Activated B cell treated with CpG ODN at 0.5 μM for 24 hours (primary cell): ENCODE measurements at regions not wholly inside any gene's neighbourhood (a gene's known extent, or its start where the extent isn't known, plus 50 kb on each side); places are given as distances from the start of the nearest gene placed in this dataset.

Experiments
- ATAC-seq: fragments of 200-7000 bp; cut with Tn5 transposase; one replicate; pipeline ENCODE4 v1.10.0; 2021; ENCODE audit warnings: low read depth, mild to moderate bottlenecking, moderate library complexity
- CTCF ChIA-PET: fragments of 350-600 bp; sonication (Branson Sonifier 250); formaldehyde crosslinking; loops from one replicate; lab custom pipeline; 2021; ENCODE audit warnings: antibody characterized with exemption; lab: Charles Lee
- POLR2A ChIA-PET: fragments of 350-600 bp; sonication (Branson Sonifier 250); formaldehyde crosslinking; loops from one replicate; lab custom pipeline; 2021; ENCODE audit warnings: antibody characterized with exemption; lab: Charles Lee
- DNase-seq: peaks from one replicate; pipeline ENCODE4 v3.0.0; 2022
- H3K27ac Mint-ChIP-seq: one replicate; pipeline ENCODE4 v1.8.0; 2020; ENCODE audit warnings: mixed read lengths
- H3K27me3 Mint-ChIP-seq: one replicate; pipeline ENCODE4 v1.8.0; 2021; ENCODE audit warnings: mixed read lengths
- H3K36me3 Mint-ChIP-seq: one replicate; pipeline ENCODE4 v1.8.0; 2021; ENCODE audit warnings: low read depth, mixed read lengths
- H3K4me1 Mint-ChIP-seq: one replicate; pipeline ENCODE4 v1.8.0; 2021; ENCODE audit warnings: mixed read lengths
- H3K4me3 Mint-ChIP-seq: one replicate; pipeline ENCODE4 v1.8.0; 2020; ENCODE audit warnings: mild to moderate bottlenecking, mixed read lengths
- H3K9me3 Mint-ChIP-seq: one replicate; pipeline ENCODE4 v1.8.0; 2020; ENCODE audit warnings: mixed read lengths
- CTCF ChIP-seq: fragments of 200-600 bp; IDR thresholded peaks from one replicate; pipeline ENCODE4 v1.8.0; 2022; ENCODE audit warnings: antibody characterized with exemption, mild to moderate bottlenecking
- intact Hi-C: fragments of 100-400 bp; cut with micrococcal nuclease; formaldehyde crosslinking; loops from one replicate; pipeline ENCODE4 v1.15.1; 2024

DNA sequence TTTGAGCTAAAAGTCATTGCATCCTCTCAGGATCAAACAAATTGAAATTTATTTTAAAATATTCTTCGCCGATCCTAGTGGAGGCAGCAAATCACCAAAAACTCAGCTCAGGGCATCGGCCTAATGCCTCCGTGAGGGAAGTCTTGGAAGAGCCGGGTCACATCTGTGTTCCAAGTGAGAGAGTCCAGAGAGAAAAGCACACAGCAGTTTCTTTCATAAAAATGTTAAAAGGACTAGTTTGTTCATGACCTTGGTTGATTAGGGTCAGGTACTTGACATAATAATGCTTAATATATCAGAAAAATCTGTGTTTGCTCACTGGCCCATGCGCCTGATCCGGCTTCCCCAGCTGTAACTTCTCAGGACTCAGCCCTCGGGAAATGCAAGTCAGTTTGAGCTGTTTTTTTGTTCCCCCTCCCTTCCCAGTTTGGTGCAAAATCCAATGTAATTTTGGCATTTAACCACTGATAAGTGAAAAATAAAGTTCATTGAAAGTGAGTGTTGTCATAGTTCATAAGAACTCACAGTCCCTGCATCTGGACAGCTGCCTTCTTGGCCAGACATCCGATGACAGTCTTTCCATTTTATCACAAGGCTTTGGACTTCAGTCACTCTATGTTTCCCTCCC, 161.7 kb downstream of the CAND1 start:
- no peak overlapping the region for H3K27ac Mint-ChIP-seq
- ChIA-PET CTCF (no interaction called here), POLR2A (no interaction called here)
- no peaks in the 10 kb centered on the region for H3K36me3 Mint-ChIP-seq
- TF ChIP-seq CTCF = no peak
- H3K27me3 Mint-ChIP-seq = peaks cover 5% of the 10 kb centered on the region
- intact Hi-C loops = no loop called here
- no peak for ATAC-seq
- H3K9me3 Mint-ChIP-seq = no peaks in the 10 kb centered on the region
- peaks cover 13% of the 10 kb centered on the region for H3K4me1 Mint-ChIP-seq
- no peak overlapping the region for H3K4me3 Mint-ChIP-seq
- no peak for DNase-seq

- ChIA-PET POLR2A (no interaction called here), CTCF (no interaction called here)
- H3K27ac Mint-ChIP-seq = no peak overlapping the region
- no peaks in the 10 kb centered on the region for H3K9me3 Mint-ChIP-seq
- DNase-seq = no peak
- peaks cover 13% of the 10 kb centered on the region for H3K4me1 Mint-ChIP-seq
- H3K27me3 Mint-ChIP-seq = peaks cover 5% of the 10 kb centered on the region
- ATAC-seq = no peak
- TF ChIP-seq CTCF = no peak
- intact Hi-C loops = no loop called here
- no peak overlapping the region for H3K4me3 Mint-ChIP-seq
- H3K36me3 Mint-ChIP-seq = no peaks in the 10 kb centered on the region
These were observed 162.4 kb downstream of the CAND1 start for GRCh38 chr12:67431411-67432020.

DNA sequence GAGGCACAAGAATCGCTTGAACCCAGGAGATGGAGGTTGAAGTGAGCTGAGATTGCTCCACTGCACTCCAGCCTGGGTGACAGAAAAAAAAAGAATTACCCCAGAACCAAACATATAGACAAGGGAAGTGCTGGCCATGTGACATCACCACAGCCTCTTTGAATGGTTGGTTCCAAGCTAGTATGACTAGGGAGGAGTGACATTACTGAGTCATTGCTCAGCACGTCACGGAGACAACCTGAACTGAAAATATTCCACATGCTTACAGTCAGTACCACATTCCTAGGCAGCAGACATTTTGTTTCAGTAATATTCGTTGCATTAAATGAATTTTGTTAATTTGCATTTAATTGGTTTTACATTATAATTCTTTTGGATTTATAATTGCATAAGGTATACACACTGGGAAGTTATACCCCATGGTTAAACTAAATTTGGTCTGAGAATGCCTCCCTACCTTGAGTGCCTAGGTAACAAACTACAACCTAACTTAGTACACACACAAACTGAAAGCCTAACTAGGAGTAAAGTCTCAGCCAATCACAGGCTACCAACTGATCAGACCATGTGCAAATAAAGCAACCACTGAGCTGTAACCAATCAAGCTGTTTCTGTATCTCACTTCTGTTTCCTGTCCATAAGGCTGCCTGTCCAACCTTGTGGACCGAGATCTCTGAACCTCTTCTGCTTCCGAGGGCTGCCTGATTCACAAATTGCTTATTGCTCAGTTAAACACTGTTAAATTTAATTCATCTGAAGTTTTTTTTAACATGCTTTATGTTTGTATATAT, 164.4 kb downstream of the CAND1 start:
- ChIA-PET CTCF (interaction anchor here (0.9 kb wide), 1 partner anchor 18 kb away, joined by 3 read pairs; no protein-coding TSS in a partner anchor), POLR2A (no interaction called here)
- intact Hi-C loops = loop anchor here (2.0 kb wide), 1 partner anchor 19 kb away; no protein-coding TSS in a partner anchor
- Mint-ChIP-seq H3K9me3 (no peaks in the 10 kb centered on the region), H3K36me3 (no peaks in the 10 kb centered on the region), H3K27ac (no peak overlapping the region), H3K27me3 (no peaks in the 10 kb centered on the region), H3K4me3 (no peak overlapping the region), H3K4me1 (peaks cover 13% of the 10 kb centered on the region)
- ATAC-seq = peak; percentile 94
- no peak for DNase-seq
- no peak for TF ChIP-seq CTCF

- ATAC-seq = no peak
These were observed 165.7 kb downstream of the CAND1 start for GRCh38 chr12:67434671-67435370.

More at GRCh38 chr12:67434671-67435370, 165.7 kb downstream of the CAND1 start:
- TF ChIP-seq CTCF = no peak
- H3K4me3 Mint-ChIP-seq = no peak overlapping the region
- CTCF ChIA-PET = interaction anchor here (1.3 kb wide), 1 partner anchor 508 kb away, joined by 4 read pairs; no protein-coding TSS in a partner anchor
- POLR2A ChIA-PET = no interaction called here
- no peak for DNase-seq
- no peaks in the 10 kb centered on the region for H3K36me3 Mint-ChIP-seq
- H3K9me3 Mint-ChIP-seq = no peaks in the 10 kb centered on the region
- peaks cover 13% of the 10 kb centered on the region for H3K4me1 Mint-ChIP-seq
- H3K27ac Mint-ChIP-seq = no peak overlapping the region
- intact Hi-C loops = loop anchor here (2.0 kb wide), 1 partner anchor 18 kb away; no protein-coding TSS in a partner anchor
- H3K27me3 Mint-ChIP-seq = no peaks in the 10 kb centered on the region
